ENCODE measurements at regions not wholly inside any gene's neighbourhood (a gene's known extent, or its start where the extent isn't known, plus 50 kb on each side); places are given as distances from the start of the nearest gene placed in this dataset.

DNA sequence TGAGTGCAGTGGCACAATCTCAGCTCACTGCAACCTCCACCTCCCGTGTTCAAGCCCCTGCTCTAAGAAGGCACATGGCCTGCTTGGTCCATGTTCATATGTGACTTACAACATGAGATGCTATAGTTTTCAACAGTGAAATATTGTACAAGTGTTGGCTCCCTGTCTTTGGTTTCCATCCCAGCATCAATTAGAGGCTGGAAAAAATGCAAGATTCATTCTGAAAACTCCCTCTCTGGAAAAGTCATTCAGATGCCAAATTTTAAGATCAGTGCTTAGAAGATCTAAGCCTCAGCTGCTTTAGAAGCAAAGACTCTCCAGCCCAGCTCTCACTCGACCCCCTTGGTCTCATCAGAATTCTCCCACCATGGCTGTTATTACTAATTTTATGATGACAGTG lies 398.9 kb downstream of the KIF16B start:
- TF ChIP-seq, protein P1, sequence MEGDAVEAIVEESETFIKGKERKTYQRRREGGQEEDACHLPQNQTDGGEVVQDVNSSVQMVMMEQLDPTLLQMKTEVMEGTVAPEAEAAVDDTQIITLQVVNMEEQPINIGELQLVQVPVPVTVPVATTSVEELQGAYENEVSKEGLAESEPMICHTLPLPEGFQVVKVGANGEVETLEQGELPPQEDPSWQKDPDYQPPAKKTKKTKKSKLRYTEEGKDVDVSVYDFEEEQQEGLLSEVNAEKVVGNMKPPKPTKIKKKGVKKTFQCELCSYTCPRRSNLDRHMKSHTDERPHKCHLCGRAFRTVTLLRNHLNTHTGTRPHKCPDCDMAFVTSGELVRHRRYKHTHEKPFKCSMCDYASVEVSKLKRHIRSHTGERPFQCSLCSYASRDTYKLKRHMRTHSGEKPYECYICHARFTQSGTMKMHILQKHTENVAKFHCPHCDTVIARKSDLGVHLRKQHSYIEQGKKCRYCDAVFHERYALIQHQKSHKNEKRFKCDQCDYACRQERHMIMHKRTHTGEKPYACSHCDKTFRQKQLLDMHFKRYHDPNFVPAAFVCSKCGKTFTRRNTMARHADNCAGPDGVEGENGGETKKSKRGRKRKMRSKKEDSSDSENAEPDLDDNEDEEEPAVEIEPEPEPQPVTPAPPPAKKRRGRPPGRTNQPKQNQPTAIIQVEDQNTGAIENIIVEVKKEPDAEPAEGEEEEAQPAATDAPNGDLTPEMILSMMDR (IDR thresholded peaks at IDR 0.05), result no peak
- TF ChIP-seq POLR2AphosphoS5 (IDR thresholded peaks at IDR 0.05), result no peak

All from esophagus muscularis mucosa (tissue), 3 donors.